Endothelial cell of umbilical vein (primary cell): ENCODE measurements at regions not wholly inside any gene's neighbourhood (a gene's known extent, or its start where the extent isn't known, plus 50 kb on each side); places are given as distances from the start of the nearest gene placed in this dataset.

Source experiments
- EZH2 ChIP-seq: IDR thresholded peaks from 2 replicates; pipeline ENCODE4 v1.6.1; 2012; ENCODE audit warnings: borderline replicate concordance, low read depth, mild to moderate bottlenecking, moderate library complexity, low read length, inconsistent platforms; ENCODE audit not compliant: severe bottlenecking
- GATA2 ChIP-seq: IDR thresholded peaks from 2 replicates; pipeline ENCODE4 v1.7.0; 2011; ENCODE audit warnings: low read depth, mild to moderate bottlenecking, moderate library complexity, mixed read lengths, low read length; ENCODE audit not compliant: insufficient read length, insufficient read depth
- MYC ChIP-seq: IDR thresholded peaks from one replicate; pipeline ENCODE4 v1.6.1; 2011; ENCODE audit warnings: mild to moderate bottlenecking, low read depth, low read length
- POLR2A ChIP-seq: IDR thresholded peaks from 2 replicates; pipeline ENCODE4 v1.6.1; 2012; ENCODE audit warnings: low read depth, mild to moderate bottlenecking, control low read depth, low read length
- POLR2AphosphoS5 ChIP-seq: IDR thresholded peaks from 2 replicates; pipeline ENCODE4 v1.6.1; 2012; ENCODE audit warnings: low read depth, mild to moderate bottlenecking, control low read depth, low read length, moderate library complexity; ENCODE audit not compliant: insufficient read depth
- TF ChIP-seq, protein P1 (sequence below), 2 donors: IDR thresholded peaks; 1 replicate in 1 of 2; 2 replicates in 1 of 2; pipeline ENCODE4 v1.5.1; 2011; ENCODE audit warnings: low read length in 2 of 2, mild to moderate bottlenecking in 2 of 2, moderate library complexity in 2 of 2, control low read depth in 1 of 2, inconsistent platforms in 1 of 2, low read depth in 1 of 2; ENCODE audit not compliant: insufficient read depth in 1 of 2; ENCODE audit errors: extremely low read depth in 1 of 2
- TF ChIP-seq, protein P2 (sequence below): IDR thresholded peaks from 2 replicates; pipeline ENCODE4 v1.6.1; 2011; ENCODE audit not compliant: insufficient read depth, insufficient read length

DNA sequence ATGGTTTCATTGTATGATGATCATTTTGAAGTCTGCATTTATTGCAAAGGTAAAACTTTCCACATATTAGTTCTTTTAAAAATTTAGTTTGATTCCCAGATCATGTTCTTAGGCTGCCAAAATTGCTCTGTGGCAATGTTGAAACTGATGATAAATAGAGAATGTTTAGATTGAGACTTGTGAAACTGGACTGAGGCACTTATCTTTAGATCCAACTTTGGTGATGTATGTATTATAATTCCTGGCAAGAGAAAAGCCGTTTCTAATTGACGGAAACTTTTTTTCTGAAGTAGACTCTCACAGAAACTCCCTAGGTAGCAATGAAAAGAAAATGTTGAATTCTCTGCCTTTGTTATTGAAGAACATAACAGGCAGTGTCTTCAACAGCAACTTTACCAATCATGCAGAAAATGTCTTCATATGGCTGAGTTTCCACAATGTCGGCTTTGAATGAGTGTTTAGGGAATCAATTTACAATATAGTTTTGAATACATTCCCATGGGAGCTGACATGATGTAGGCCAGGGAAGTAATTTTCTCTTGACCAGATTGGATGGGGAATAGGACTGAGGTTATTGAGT, 456.2 kb downstream of the CD109 start:
- no peak for TF ChIP-seq POLR2A
- TF ChIP-seq, protein P1, sequence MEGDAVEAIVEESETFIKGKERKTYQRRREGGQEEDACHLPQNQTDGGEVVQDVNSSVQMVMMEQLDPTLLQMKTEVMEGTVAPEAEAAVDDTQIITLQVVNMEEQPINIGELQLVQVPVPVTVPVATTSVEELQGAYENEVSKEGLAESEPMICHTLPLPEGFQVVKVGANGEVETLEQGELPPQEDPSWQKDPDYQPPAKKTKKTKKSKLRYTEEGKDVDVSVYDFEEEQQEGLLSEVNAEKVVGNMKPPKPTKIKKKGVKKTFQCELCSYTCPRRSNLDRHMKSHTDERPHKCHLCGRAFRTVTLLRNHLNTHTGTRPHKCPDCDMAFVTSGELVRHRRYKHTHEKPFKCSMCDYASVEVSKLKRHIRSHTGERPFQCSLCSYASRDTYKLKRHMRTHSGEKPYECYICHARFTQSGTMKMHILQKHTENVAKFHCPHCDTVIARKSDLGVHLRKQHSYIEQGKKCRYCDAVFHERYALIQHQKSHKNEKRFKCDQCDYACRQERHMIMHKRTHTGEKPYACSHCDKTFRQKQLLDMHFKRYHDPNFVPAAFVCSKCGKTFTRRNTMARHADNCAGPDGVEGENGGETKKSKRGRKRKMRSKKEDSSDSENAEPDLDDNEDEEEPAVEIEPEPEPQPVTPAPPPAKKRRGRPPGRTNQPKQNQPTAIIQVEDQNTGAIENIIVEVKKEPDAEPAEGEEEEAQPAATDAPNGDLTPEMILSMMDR (IDR thresholded peaks at IDR 0.05; ENCODE audit: extremely low read depth in 1 of 2, insufficient read depth in 1 of 2, low read depth in 1 of 2, low read length in 2 of 2) = no peak
- no peak for TF ChIP-seq EZH2
- no peak for TF ChIP-seq GATA2
- no peak for TF ChIP-seq POLR2AphosphoS5
- TF ChIP-seq MYC = no peak
- TF ChIP-seq, protein P2, sequence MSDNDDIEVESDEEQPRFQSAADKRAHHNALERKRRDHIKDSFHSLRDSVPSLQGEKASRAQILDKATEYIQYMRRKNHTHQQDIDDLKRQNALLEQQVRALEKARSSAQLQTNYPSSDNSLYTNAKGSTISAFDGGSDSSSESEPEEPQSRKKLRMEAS = no peak
